ACC112 (cell line): ENCODE measurements at regions not wholly inside any gene's neighbourhood (a gene's known extent, or its start where the extent isn't known, plus 50 kb on each side); places are given as distances from the start of the nearest gene placed in this dataset.

Source experiments
- H2AFZ ChIP-seq: fragments of 200-600 bp; sonication (generic); one replicate; pipeline ENCODE4 v1.6.0; 2017; ENCODE audit warnings: antibody characterized with exemption, low read length; ENCODE audit not compliant: unreplicated experiment
- H3K27ac ChIP-seq: fragments of 200-600 bp; sonication (generic); 2 replicates; pipeline ENCODE4 v1.5.1; 2014; ENCODE audit warnings: low read depth, mild to moderate bottlenecking, antibody characterized with exemption, low read length, moderate library complexity
- H3K27me3 ChIP-seq: fragments of 200-600 bp; sonication (generic); 2 replicates; pipeline ENCODE4 v1.6.1; 2014; ENCODE audit warnings: mild to moderate bottlenecking, antibody characterized with exemption, low read length, moderate library complexity, mixed read lengths; ENCODE audit not compliant: insufficient read depth
- H3K36me3 ChIP-seq: fragments of 200-600 bp; sonication (generic); 2 replicates; pipeline ENCODE4 v1.6.1; 2016; ENCODE audit warnings: mild to moderate bottlenecking, antibody characterized with exemption, low read length, moderate library complexity, mixed read lengths; ENCODE audit not compliant: insufficient read depth
- H3K4me1 ChIP-seq: fragments of 200-600 bp; sonication (generic); one replicate; pipeline ENCODE4 v1.6.1; 2016; ENCODE audit warnings: low read length, mixed read lengths; ENCODE audit not compliant: insufficient read depth, unreplicated experiment, control insufficient read depth
- H3K4me3 ChIP-seq: fragments of 200-600 bp; sonication (generic); 2 replicates; pipeline ENCODE4 v1.5.1; 2014; ENCODE audit warnings: mild to moderate bottlenecking, low read depth, low read length
- H3K79me2 ChIP-seq: fragments of 200-600 bp; sonication (generic); one replicate; pipeline ENCODE4 v1.6.0; 2016; ENCODE audit warnings: low read length; ENCODE audit not compliant: control insufficient read depth, unreplicated experiment, insufficient read depth

DNA sequence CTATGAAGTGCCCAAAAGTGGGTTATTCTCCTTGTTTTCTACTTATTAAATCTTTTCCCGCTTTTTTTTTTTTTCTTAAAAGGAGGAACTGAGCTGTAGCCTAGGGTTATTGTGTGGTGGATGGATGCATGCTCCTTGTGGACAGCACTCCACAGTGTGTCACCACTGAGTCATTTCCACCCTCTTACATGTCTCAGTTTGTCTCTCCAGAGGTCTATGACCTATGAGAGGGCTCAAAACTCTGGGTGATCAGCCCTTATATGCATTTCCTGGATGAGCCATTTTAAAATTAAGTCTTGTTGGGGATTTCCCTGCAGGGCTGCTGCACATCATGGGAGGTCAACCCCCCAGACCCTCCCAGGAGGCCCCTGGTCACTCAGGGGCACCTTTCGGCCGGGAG, 102.2 kb upstream of the MOCS2 start:
- H3K4me1 ChIP-seq, result peaks cover 7% of the 10 kb centered on the region
- H3K27ac ChIP-seq, result peak overlapping the region; percentile 45
- H3K27me3 ChIP-seq, result no peaks in the 10 kb centered on the region
- no peaks in the 10 kb centered on the region for H3K36me3 ChIP-seq
- H2AFZ ChIP-seq, result no peak overlapping the region
- H3K79me2 ChIP-seq, result no peaks in the 10 kb centered on the region
- H3K4me3 ChIP-seq, result no peak overlapping the region

DNA sequence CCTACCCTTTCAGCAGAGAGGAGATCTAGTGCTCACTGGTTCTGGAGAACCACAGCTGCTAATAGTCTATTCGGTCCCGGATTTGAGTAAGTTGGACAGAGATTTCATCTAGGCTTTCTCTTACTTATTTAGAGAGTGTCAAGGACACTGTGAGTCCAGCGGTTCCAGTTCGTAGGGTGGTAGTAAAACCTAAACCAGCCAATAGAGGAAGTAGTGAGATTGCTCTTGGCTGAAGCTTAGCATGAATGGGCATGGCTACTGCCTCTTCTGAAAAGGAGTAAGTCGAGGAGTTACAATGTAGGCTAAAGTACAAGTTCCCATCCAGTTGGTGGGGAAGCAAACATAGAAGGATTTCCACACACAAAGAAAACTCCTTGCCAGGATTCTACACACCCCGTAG, 109.6 kb upstream of the MOCS2 start:
- Histone ChIP-seq H2AFZ (no peak overlapping the region), H3K36me3 (no peaks in the 10 kb centered on the region), H3K4me1 (no peaks in the 10 kb centered on the region), H3K79me2 (no peaks in the 10 kb centered on the region), H3K27ac (no peak overlapping the region), H3K27me3 (no peaks in the 10 kb centered on the region), H3K4me3 (no peak overlapping the region)

DNA sequence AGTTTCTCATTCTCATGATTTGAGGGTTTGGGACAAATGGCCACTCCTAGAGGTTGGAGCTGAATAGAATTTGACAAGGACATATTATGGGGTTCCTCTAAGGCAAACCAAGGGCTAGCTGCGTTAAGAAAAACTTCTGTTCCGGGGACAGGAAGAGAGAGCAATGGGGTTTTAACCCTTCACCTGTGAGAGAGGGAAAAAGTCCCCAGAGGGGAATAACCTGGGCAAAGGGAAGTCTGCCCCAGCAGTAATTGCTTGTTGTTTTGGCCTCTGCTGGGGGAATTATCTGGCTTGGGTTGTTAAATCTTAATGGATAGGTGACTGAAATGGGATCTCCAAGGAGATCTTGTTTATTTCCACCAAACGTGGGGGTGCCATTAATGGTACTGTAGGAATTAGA, 110.1 kb upstream of the MOCS2 start:
- no peak overlapping the region for H2AFZ ChIP-seq
- no peaks in the 10 kb centered on the region for H3K36me3 ChIP-seq
- no peak overlapping the region for H3K4me3 ChIP-seq
- H3K79me2 ChIP-seq, result no peaks in the 10 kb centered on the region
- H3K27ac ChIP-seq, result no peak overlapping the region
- H3K4me1 ChIP-seq, result no peaks in the 10 kb centered on the region
- H3K27me3 ChIP-seq, result no peaks in the 10 kb centered on the region

DNA sequence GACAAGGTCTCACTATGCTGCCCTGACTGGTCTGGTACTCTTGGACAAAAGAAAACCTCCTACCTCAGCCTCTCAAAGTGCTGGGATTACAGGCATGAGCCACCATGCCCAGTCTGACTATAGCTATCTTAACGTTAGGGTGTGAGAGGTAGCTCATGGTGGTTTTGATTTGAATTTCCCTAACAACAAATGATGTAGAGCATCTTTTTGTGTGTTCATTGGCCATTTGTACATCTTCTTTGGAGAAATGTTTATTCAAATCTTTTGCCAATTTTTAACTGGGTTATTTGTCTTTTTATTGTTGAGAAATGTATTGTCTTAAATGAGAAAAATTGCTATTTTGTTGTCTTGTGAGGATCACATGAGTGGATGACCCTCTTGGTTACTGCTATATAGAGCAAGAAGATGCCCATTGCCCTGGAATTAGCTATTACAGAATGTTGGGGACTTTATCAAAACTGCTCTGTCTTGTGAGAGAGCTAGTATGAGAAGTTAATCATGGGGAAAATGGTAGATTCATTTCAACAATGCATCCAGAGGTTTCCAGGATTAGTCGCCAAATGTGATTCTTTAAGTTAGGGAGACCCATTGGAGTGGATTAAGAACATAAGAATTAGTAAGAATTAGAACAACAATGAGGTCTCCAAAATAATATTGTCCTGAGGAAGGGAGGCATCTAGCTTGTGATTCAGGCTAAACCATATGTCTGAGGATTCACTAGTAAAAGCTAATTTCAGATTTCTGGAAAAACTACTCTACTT, 124.3 kb upstream of the MOCS2 start:
- no peaks in the 10 kb centered on the region for H3K27me3 ChIP-seq
- no peak overlapping the region for H3K27ac ChIP-seq
- no peak overlapping the region for H3K4me3 ChIP-seq
- H2AFZ ChIP-seq, result no peak overlapping the region
- H3K79me2 ChIP-seq, result no peaks in the 10 kb centered on the region
- H3K4me1 ChIP-seq, result no peaks in the 10 kb centered on the region
- no peaks in the 10 kb centered on the region for H3K36me3 ChIP-seq

DNA sequence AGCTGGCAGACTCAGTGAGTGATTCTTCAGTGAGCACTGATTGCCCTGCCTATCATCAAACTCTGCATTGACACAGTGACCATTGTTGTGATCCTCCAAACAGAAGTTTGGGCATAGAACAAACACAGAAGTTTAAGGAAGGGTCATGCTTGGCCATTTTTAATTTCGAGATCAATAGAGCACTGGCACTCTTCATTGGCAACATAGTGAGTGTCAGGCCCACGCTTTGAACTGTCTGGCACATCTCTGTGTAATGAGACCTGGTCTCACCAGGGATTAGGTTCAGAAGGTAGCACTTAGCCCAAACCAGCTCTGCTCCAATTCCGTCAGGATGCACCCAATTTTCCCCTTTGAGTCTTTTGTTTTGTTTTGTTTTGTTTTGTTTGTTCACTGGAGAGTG, 127.1 kb upstream of the MOCS2 start:
- Histone ChIP-seq H3K27ac (no peak overlapping the region), H3K79me2 (no peaks in the 10 kb centered on the region), H2AFZ (no peak overlapping the region), H3K4me1 (peaks cover 5% of the 10 kb centered on the region), H3K27me3 (no peaks in the 10 kb centered on the region), H3K4me3 (no peak overlapping the region), H3K36me3 (no peaks in the 10 kb centered on the region)

DNA sequence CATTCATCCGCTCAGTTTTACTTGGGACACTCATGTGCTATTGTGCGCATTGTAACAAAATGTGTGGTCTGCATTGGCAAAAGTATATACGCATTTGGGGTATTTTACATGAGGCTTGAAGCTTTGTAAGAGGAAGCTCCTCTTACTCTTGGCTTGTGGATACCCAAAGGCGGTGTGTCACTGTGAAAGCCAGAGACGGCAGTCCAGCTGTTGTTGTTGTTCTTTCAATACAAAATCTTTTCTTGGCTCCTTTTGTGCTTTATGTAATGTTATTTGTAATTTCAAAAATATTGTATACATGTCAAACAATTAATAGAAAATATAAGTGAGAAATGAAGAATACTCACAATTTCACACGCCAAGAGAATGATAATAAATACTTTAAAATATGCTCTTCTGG, 128.3 kb upstream of the MOCS2 start:
- H3K4me3 ChIP-seq, result no peak overlapping the region
- no peak overlapping the region for H2AFZ ChIP-seq
- no peak overlapping the region for H3K27ac ChIP-seq
- H3K4me1 ChIP-seq, result peaks cover 5% of the 10 kb centered on the region
- H3K79me2 ChIP-seq, result no peaks in the 10 kb centered on the region
- H3K36me3 ChIP-seq, result no peaks in the 10 kb centered on the region
- H3K27me3 ChIP-seq, result no peaks in the 10 kb centered on the region

DNA sequence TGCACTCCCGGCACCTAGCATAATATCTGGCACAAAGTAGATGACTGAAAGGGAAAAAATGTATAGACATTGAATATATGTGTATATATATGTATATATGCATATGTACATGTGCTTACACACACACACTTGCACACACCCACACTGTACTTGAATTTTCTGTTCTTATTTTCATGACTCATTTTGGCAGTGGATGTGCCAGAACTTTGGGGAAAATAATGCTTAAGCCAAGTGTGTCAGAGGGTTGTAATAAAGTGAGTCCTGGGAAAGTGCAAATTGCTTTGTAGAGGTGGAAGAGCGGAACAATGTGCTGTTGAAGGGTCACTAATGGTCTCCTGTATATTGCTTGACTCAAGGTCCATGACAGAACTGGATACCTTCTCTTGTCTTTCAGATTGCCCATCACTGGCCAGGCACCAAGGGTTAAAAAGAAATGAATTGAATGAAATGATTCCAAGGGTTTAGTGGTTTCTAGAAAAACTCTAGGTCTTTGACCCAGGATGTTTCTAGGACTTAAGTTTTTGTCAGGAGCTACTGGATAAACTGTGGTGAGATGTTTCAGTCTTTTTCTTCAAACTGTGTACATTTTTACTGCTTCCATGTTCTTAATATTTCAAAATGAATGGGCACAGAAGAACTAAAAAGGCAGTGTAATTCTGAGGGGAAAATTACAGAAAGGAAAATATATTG, 129.9 kb upstream of the MOCS2 start:
- H3K4me3 ChIP-seq, result no peak overlapping the region
- H3K36me3 ChIP-seq, result no peaks in the 10 kb centered on the region
- no peaks in the 10 kb centered on the region for H3K79me2 ChIP-seq
- H2AFZ ChIP-seq, result no peak overlapping the region
- no peak overlapping the region for H3K27ac ChIP-seq
- H3K27me3 ChIP-seq, result no peaks in the 10 kb centered on the region
- peaks cover 5% of the 10 kb centered on the region for H3K4me1 ChIP-seq

DNA sequence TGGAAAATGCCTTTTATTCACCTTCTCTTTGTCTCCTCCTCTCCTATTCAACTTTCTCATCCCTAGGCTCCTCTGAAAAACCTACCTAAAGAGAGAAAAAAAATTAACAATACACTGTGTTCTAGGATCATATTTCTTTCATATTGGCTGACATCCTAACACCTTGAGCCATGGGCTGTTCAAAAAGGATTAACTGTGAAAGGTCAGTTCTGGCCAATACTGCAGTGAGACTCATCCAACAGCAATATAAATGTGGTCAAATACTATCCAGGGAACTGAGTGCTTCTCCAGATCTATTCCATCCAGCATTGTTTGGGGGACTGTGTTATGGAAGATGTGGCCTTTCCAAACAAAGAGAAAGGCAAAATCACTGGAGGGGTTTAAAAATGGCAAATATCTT, 131.1 kb upstream of the MOCS2 start:
- Histone ChIP-seq H3K27ac (no peak overlapping the region), H3K79me2 (no peaks in the 10 kb centered on the region), H3K4me1 (peaks cover 10% of the 10 kb centered on the region), H3K4me3 (no peak overlapping the region), H3K36me3 (no peaks in the 10 kb centered on the region), H3K27me3 (no peaks in the 10 kb centered on the region), H2AFZ (no peak overlapping the region)

DNA sequence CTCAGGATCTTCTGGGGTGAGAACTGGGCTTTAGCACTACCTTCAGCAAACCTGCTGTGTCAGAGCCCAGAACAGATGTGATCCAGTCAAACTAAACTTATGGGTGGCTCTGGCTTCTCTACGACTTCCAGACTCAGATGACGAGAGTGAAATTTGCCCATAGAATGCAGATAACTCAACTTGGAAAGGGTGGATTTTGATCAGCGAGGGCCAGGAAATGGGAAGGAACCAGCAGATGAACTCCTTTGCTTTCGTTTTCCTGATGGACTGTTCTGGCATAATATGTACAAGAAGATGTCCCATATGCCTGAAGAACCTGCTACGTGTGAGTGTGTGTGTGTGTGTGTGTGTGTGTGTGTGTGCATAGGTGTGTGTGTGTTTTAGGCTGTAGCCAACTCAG, 132.0 kb upstream of the MOCS2 start:
- no peak overlapping the region for H3K27ac ChIP-seq
- peaks cover 17% of the 10 kb centered on the region for H3K4me1 ChIP-seq
- no peaks in the 10 kb centered on the region for H3K79me2 ChIP-seq
- no peaks in the 10 kb centered on the region for H3K27me3 ChIP-seq
- H3K36me3 ChIP-seq, result no peaks in the 10 kb centered on the region
- peak overlapping the region; percentile 30 for H2AFZ ChIP-seq
- H3K4me3 ChIP-seq, result no peak overlapping the region

DNA sequence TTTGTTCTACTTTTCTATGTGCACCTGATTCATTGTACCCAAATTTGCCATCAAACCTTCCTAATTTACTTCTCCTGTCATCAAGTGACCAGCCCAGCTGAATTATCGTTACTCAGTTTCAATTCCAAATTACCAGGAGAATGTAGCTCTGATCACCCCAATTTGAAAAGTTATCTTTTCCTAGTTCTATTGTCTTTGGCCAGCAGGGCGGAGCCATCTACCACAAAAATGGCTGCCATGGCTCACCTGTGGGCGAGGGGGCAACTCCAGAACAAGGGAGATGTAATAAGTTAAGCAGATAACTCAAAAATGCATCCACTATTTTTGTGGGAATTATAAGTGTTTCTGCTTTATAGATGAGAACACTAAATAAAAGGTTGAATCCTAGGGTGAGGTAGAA, 133.8 kb upstream of the MOCS2 start:
- H3K4me1 ChIP-seq, result peaks cover 21% of the 10 kb centered on the region
- H2AFZ ChIP-seq, result no peak overlapping the region
- H3K4me3 ChIP-seq, result no peak overlapping the region
- H3K79me2 ChIP-seq, result no peaks in the 10 kb centered on the region
- H3K36me3 ChIP-seq, result no peaks in the 10 kb centered on the region
- H3K27ac ChIP-seq, result no peak overlapping the region
- no peaks in the 10 kb centered on the region for H3K27me3 ChIP-seq
